GM18868 (cell line): ENCODE measurements at regions not wholly inside any gene's neighbourhood (a gene's known extent, or its start where the extent isn't known, plus 50 kb on each side); places are given as distances from the start of the nearest gene placed in this dataset.

ENCODE experiments used
- ATAC-seq: cut with Tn5 transposase; IDR thresholded peaks from one replicate; pipeline ENCODE4 v1.9.1; 2021; ENCODE audit warnings: mild to moderate bottlenecking, moderate library complexity; ENCODE audit not compliant: unreplicated experiment

GRCh38 chr6:11366183-11366933, 133.9 kb upstream of the NEDD9 start:
- ATAC-seq = peak; percentile 60

- ATAC-seq = no peak
Measured at GRCh38 chr6:11364971-11365397, 132.5 kb upstream of the NEDD9 start.

- ATAC-seq = peak; percentile 41
Measured at GRCh38 chr6:11363881-11364576, 131.6 kb upstream of the NEDD9 start.

GRCh38 chr6:11362564-11362963, 130.1 kb upstream of the NEDD9 start:
- no peak for ATAC-seq

GRCh38 chr6:11358904-11359830, 126.7 kb upstream of the NEDD9 start:
- ATAC-seq = no peak

GRCh38 chr6:11357285-11357684, 124.8 kb upstream of the NEDD9 start:
- ATAC-seq = no peak

GRCh38 chr6:11356404-11357155, 124.1 kb upstream of the NEDD9 start:
- no peak for ATAC-seq

- ATAC-seq = peak; percentile 83
Measured at GRCh38 chr6:11353921-11354389, 121.5 kb upstream of the NEDD9 start.

GRCh38 chr6:11350294-11350693, 117.8 kb upstream of the NEDD9 start:
- ATAC-seq = no peak

- ATAC-seq = no peak
Measured at GRCh38 chr6:11349880-11350279, 117.4 kb upstream of the NEDD9 start.

- peak; percentile 93 for ATAC-seq
Measured at GRCh38 chr6:11346516-11346915, 114.0 kb upstream of the NEDD9 start.

GRCh38 chr6:11345536-11345935, 113.1 kb upstream of the NEDD9 start:
- no peak for ATAC-seq

GRCh38 chr6:11343963-11344723, 111.7 kb upstream of the NEDD9 start:
- no peak for ATAC-seq

- ATAC-seq = no peak
Measured at GRCh38 chr6:11341867-11342266, 109.4 kb upstream of the NEDD9 start.

GRCh38 chr6:11341303-11341702, 108.8 kb upstream of the NEDD9 start:
- ATAC-seq = no peak

GRCh38 chr6:11339380-11339779, 106.9 kb upstream of the NEDD9 start:
- no peak for ATAC-seq

- no peak for ATAC-seq
Measured at GRCh38 chr6:11337306-11337705, 104.8 kb upstream of the NEDD9 start.

- no peak for ATAC-seq
Measured at GRCh38 chr6:11335826-11336225, 103.4 kb upstream of the NEDD9 start.

GRCh38 chr6:11333132-11333849, 100.8 kb upstream of the NEDD9 start:
- ATAC-seq = no peak
